CD14-positive monocyte (primary cell): ENCODE measurements at regions not wholly inside any gene's neighbourhood (a gene's known extent, or its start where the extent isn't known, plus 50 kb on each side); places are given as distances from the start of the nearest gene placed in this dataset.

Experiments
- DNase-seq, 3 donors: peaks; one replicate each; pipeline ENCODE4 v3.0.0-alpha.2; 2011 to 2022
- H2AFZ ChIP-seq: 2 replicates; pipeline ENCODE4 v1.6.0; 2012; ENCODE audit warnings: mild to moderate bottlenecking, low read depth, low read length, inconsistent platforms; ENCODE audit not compliant: insufficient read depth, poor library complexity, severe bottlenecking
- H3K27ac ChIP-seq, 2 donors: 1 replicate in 1 of 2; 2 replicates in 1 of 2; pipeline ENCODE4 v1.5.1; 2012 to 2013; ENCODE audit warnings: low read length in 2 of 2, control low read depth in 1 of 2, inconsistent platforms in 1 of 2, low read depth in 1 of 2, mild to moderate bottlenecking in 1 of 2
- H3K27me3 ChIP-seq, 2 donors: one replicate each; pipeline versions ENCODE4 v1.6.0 to v1.6.1; 2011 to 2013; ENCODE audit warnings: low read length in 2 of 2; ENCODE audit not compliant: control insufficient read depth in 2 of 2, insufficient read depth in 2 of 2
- H3K36me3 ChIP-seq, 2 donors: replicated peaks in 1 of 2; 1 replicate in 1 of 2; 2 replicates in 1 of 2; pipeline versions ENCODE4 v1.5.1 to v1.6.1; 2012 to 2013; ENCODE audit warnings: low read length in 2 of 2, control low read depth in 1 of 2, inconsistent platforms in 1 of 2, mild to moderate bottlenecking in 1 of 2; ENCODE audit not compliant: insufficient read depth in 2 of 2, control insufficient read depth in 1 of 2
- H3K4me1 ChIP-seq, 2 donors: 1 replicate in 1 of 2; 2 replicates in 1 of 2; pipeline versions ENCODE4 v1.5.1 to v1.6.1; 2012 to 2013; ENCODE audit warnings: low read length in 2 of 2, control low read depth in 1 of 2, inconsistent platforms in 1 of 2, mild to moderate bottlenecking in 1 of 2, moderate library complexity in 1 of 2; ENCODE audit not compliant: insufficient read depth in 2 of 2, control insufficient read depth in 1 of 2
- H3K4me2 ChIP-seq: replicated peaks from 2 replicates; pipeline ENCODE3; 2012; ENCODE audit warnings: low read length, moderate library complexity, mild to moderate bottlenecking; ENCODE audit not compliant: poor library complexity, severe bottlenecking; ENCODE audit errors: extremely low read depth
- H3K4me3 ChIP-seq, 3 experiments: fragments of 200-600 bp in 1 of 3; sonication (generic) in 1 of 3; replicated peaks in 1 of 3; 1 replicate in 2 of 3; 2 replicates in 1 of 3; pipeline ENCODE4 v1.5.1; 2011 to 2013; ENCODE audit warnings: low read length in 3 of 3, mild to moderate bottlenecking in 3 of 3, control low read depth in 2 of 3, low read depth in 2 of 3, inconsistent platforms in 1 of 3, moderate library complexity in 1 of 3
- H3K79me2 ChIP-seq: 2 replicates; pipeline ENCODE4 v1.6.0; 2012; ENCODE audit warnings: mild to moderate bottlenecking, control low read depth, inconsistent platforms, low read length, moderate library complexity; ENCODE audit not compliant: insufficient read depth
- H3K9ac ChIP-seq: 2 replicates; pipeline ENCODE4 v1.6.0; 2017; ENCODE audit warnings: low read length, mild to moderate bottlenecking; ENCODE audit not compliant: insufficient read depth, poor library complexity, severe bottlenecking
- H3K9me3 ChIP-seq, 2 donors: replicated peaks in 1 of 2; 1 replicate in 1 of 2; 2 replicates in 1 of 2; pipeline versions ENCODE4 v1.5.1 to v1.6.1; 2012 to 2013; ENCODE audit warnings: low read length in 2 of 2, control low read depth in 1 of 2; ENCODE audit not compliant: control insufficient read depth in 1 of 2, insufficient read depth in 1 of 2
- H4K20me1 ChIP-seq: 2 replicates; pipeline ENCODE4 v1.6.0; 2012; ENCODE audit warnings: mild to moderate bottlenecking, low read length, control low read depth, moderate library complexity; ENCODE audit not compliant: insufficient read depth
- H3K27ac Mint-ChIP-seq, 7 donors: one replicate each; pipeline ENCODE4 v1.8.0; 2020; ENCODE audit warnings: mild to moderate bottlenecking in 7 of 7, mixed read lengths in 7 of 7, moderate library complexity in 6 of 7, inconsistent platforms in 2 of 7
- H3K27me3 Mint-ChIP-seq, 3 donors: one replicate each; pipeline ENCODE4 v1.8.0; 2021 to 2022; ENCODE audit warnings: low read depth in 3 of 3, mild to moderate bottlenecking in 3 of 3, mixed read lengths in 3 of 3, moderate library complexity in 3 of 3, inconsistent platforms in 1 of 3
- H3K36me3 Mint-ChIP-seq, 2 donors: one replicate each; pipeline ENCODE4 v1.8.0; 2020; ENCODE audit warnings: mixed read lengths in 2 of 2, inconsistent platforms in 1 of 2, mild to moderate bottlenecking in 1 of 2
- H3K4me1 Mint-ChIP-seq: one replicate; pipeline ENCODE4 v1.8.0; 2020; ENCODE audit warnings: mild to moderate bottlenecking, mixed read lengths
- H3K4me3 Mint-ChIP-seq, 2 donors: one replicate each; pipeline ENCODE4 v1.8.0; 2020; ENCODE audit warnings: mild to moderate bottlenecking in 2 of 2, mixed read lengths in 2 of 2, moderate library complexity in 1 of 2
- H3K9me3 Mint-ChIP-seq, 7 donors: one replicate each; pipeline ENCODE4 v1.8.0; 2020 to 2022; ENCODE audit warnings: mixed read lengths in 7 of 7, mild to moderate bottlenecking in 6 of 7, moderate library complexity in 6 of 7, inconsistent platforms in 2 of 7
- WGBS: methylation state at CpG from one replicate; pipeline ENCODE4 v1.1.5; 2013; ENCODE audit warnings: missing lambda C conversion rate; ENCODE audit not compliant: insufficient coverage; 5-methylcytosine and 5-hydroxymethylcytosine counted together
- intact Hi-C, 2 donors: fragments of 100-400 bp; cut with micrococcal nuclease; formaldehyde crosslinking; loops; one replicate each; pipeline versions ENCODE4 v1.15.0 to v1.15.1; 2023
- TF ChIP-seq, protein P1 (sequence below): fragments of 200-600 bp; IDR thresholded peaks from one replicate; pipeline ENCODE4 v1.8.0; 2022; ENCODE audit warnings: antibody characterized with exemption, mild to moderate bottlenecking

DNA sequence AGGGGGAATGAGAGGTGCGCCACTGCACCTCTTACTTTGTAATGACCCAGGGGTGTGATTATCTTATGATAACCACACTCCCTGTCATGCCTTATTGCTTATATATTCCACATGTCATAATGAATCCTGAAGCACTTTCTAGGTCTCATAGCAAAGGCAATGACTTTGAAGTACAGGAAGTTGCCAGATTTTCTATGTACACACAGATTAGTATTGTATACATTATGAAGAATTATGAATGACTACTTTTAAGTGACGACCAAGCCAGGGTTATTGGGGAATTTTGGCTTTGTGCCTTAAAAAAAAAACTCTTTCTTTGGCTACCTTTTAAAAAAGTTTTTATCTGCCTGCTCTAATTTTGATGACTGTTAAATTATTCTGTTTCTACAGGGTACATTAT is 269.6 kb downstream of the MDFIC start:
- Histone ChIP-seq H3K4me1 (no peaks in the 10 kb centered on the region), H3K36me3 (no peaks in the 10 kb centered on the region), H3K9ac (no peak overlapping the region), H3K4me3 (no peak overlapping the region), H3K27ac (no peak overlapping the region), H3K4me2 (no peak overlapping the region), H2AFZ (no peak overlapping the region), H3K27me3 (no peaks in the 10 kb centered on the region), H3K9me3 (no peaks in the 10 kb centered on the region), H3K79me2 (no peaks in the 10 kb centered on the region), H4K20me1 (no peaks in the 10 kb centered on the region)
- TF ChIP-seq, protein P1, sequence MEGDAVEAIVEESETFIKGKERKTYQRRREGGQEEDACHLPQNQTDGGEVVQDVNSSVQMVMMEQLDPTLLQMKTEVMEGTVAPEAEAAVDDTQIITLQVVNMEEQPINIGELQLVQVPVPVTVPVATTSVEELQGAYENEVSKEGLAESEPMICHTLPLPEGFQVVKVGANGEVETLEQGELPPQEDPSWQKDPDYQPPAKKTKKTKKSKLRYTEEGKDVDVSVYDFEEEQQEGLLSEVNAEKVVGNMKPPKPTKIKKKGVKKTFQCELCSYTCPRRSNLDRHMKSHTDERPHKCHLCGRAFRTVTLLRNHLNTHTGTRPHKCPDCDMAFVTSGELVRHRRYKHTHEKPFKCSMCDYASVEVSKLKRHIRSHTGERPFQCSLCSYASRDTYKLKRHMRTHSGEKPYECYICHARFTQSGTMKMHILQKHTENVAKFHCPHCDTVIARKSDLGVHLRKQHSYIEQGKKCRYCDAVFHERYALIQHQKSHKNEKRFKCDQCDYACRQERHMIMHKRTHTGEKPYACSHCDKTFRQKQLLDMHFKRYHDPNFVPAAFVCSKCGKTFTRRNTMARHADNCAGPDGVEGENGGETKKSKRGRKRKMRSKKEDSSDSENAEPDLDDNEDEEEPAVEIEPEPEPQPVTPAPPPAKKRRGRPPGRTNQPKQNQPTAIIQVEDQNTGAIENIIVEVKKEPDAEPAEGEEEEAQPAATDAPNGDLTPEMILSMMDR = no peak
- no peaks in the 10 kb centered on the region for H3K27me3 Mint-ChIP-seq
- peaks cover 0 to 4% (median 2%) of the 10 kb centered on the region in 7 donors for H3K9me3 Mint-ChIP-seq
- no peaks in the 10 kb centered on the region for H3K36me3 Mint-ChIP-seq
- no peak for DNase-seq
- WGBS = no CpG with 5 or more reads among the region's 2 CpGs
- no peak overlapping the region for H3K27ac Mint-ChIP-seq
- intact Hi-C loops = no loop called here
- H3K4me1 Mint-ChIP-seq = no peaks in the 10 kb centered on the region
- H3K4me3 Mint-ChIP-seq = no peak overlapping the region

DNA sequence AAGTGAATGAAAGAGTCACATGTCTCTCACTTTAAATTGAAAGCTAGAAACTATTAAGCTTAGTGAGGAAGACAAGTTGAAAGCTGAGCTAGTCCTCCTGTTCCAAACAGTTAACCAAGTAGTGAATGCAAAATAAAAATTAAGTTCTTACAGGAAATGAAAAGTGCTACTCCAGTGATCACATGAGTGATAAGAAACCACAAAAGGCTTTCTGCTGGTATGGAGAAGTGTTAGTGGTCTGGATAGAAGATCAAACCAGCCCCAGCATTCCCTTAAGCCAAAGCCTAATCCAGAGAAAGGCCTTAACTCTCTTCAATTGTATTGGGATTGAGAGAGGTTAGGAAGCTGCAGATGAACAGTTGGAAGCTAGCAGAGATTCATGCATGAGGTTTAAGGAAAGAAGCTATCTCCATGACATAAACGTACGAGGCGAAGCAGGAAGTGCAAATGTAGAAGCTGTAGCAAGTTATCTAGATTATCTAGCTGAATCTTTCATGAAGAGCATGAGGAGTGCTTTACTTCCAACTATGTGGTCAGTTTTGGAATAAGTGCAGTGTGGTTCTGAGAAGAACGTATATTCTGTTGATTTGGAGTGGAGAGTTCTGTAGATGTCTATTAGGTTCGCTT is 261.6 kb downstream of the MDFIC start:
- Mint-ChIP-seq H3K9me3 (peaks cover 0 to 6% (median 3%) of the 10 kb centered on the region in 7 donors), H3K4me1 (peaks cover 12% of the 10 kb centered on the region), H3K27ac (peak overlapping the region in 1 of 7 donors; percentile 43), H3K4me3 (peak overlapping the region; percentile 47 to 64), H3K27me3 (no peaks in the 10 kb centered on the region), H3K36me3 (no peaks in the 10 kb centered on the region)
- DNase-seq = no peak
- peaks cover 7% of the 10 kb centered on the region in 2 donors for H3K4me1 ChIP-seq
- no peaks in the 10 kb centered on the region for H4K20me1 ChIP-seq
- H3K27me3 ChIP-seq = no peaks in the 10 kb centered on the region
- peak overlapping the region; percentile 70 for H3K4me2 ChIP-seq
- TF ChIP-seq, protein P1 = no peak
- no peaks in the 10 kb centered on the region for H3K9me3 ChIP-seq
- H2AFZ ChIP-seq = peak overlapping the region; percentile 88
- peak overlapping the region; percentile 7 to 61 (median 41) for H3K4me3 ChIP-seq
- WGBS = 8% methylated on average over 3 of the region's 5 CpGs
- H3K36me3 ChIP-seq = no peaks in the 10 kb centered on the region
- H3K9ac ChIP-seq = peak overlapping the region; percentile 32
- intact Hi-C loops = no loop called here
- no peaks in the 10 kb centered on the region for H3K79me2 ChIP-seq
- H3K27ac ChIP-seq = peak overlapping the region in 1 of 2 donors; percentile 56
